Spleen (tissue), 7 donors: ENCODE measurements at regions not wholly inside any gene's neighbourhood (a gene's known extent, or its start where the extent isn't known, plus 50 kb on each side); places are given as distances from the start of the nearest gene placed in this dataset.

Source experiments
- POLR2A ChIP-seq, 3 donors: fragments of 450-650 bp; IDR thresholded peaks; one replicate each; pipeline ENCODE4 v1.5.1; 2017; ENCODE audit warnings: antibody characterized with exemption in 3 of 3, mild to moderate bottlenecking in 1 of 3
- TF ChIP-seq, protein P1 (sequence below), 11 experiments: fragments of 200-600 bp in 7 of 11; fragments of 450-650 bp in 4 of 11; sonication (generic) in 4 of 11; IDR thresholded peaks in 8 of 11; conservative IDR thresholded peaks in 3 of 11; 1 replicate in 7 of 11; 2 replicates in 4 of 11; pipeline versions ENCODE4 v1.4.0 to v1.8.0; 2016 to 2021; ENCODE audit warnings: antibody characterized with exemption in 11 of 11, inconsistent platforms in 4 of 11, mild to moderate bottlenecking in 1 of 11
- donor health status: DM: no; HTN: no; CAD: no; lungs with moderate emphysema.
- donor health status: DM: no; HTN: no; CAD: no.
- donor health status: DM: no; HTN: no; CAD: no.

DNA sequence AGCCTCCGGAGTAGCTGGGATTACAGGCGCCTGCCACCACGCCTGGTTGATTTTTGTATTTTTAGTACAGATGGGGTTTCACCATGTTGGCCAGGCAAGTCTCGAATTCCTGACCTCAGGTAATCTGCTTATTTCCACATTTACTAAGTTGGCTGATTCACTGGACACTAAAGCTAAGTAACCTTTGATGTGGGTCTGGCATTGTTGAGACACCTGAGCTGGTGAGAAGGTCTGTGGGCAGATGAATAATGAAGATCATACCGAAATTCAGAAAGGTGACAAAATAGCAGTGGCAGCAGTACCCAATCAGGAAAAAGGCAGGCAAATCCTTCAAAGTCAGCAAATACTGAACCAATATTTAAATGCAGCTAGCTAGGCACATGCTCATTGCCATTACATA lies 210.6 kb upstream of the ZNF608 start:
- TF ChIP-seq, protein P1, sequence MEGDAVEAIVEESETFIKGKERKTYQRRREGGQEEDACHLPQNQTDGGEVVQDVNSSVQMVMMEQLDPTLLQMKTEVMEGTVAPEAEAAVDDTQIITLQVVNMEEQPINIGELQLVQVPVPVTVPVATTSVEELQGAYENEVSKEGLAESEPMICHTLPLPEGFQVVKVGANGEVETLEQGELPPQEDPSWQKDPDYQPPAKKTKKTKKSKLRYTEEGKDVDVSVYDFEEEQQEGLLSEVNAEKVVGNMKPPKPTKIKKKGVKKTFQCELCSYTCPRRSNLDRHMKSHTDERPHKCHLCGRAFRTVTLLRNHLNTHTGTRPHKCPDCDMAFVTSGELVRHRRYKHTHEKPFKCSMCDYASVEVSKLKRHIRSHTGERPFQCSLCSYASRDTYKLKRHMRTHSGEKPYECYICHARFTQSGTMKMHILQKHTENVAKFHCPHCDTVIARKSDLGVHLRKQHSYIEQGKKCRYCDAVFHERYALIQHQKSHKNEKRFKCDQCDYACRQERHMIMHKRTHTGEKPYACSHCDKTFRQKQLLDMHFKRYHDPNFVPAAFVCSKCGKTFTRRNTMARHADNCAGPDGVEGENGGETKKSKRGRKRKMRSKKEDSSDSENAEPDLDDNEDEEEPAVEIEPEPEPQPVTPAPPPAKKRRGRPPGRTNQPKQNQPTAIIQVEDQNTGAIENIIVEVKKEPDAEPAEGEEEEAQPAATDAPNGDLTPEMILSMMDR (IDR thresholded peaks at IDR 0.05 in 8 of 11, conservative IDR thresholded peaks at IDR 0.05 in 3 of 11): no peak
- no peak for TF ChIP-seq POLR2A (IDR thresholded peaks at IDR 0.05)
